Left colon (tissue), 2 donors: ENCODE measurements at regions not wholly inside any gene's neighbourhood (a gene's known extent, or its start where the extent isn't known, plus 50 kb on each side); places are given as distances from the start of the nearest gene placed in this dataset.
A peak's percentile ranks its signal among the peaks of the same experiment; 100 is the strongest.

Experiments
- ATAC-seq: fragments of 200-7000 bp; cut with Tn5 transposase; one replicate; pipeline ENCODE4 v1.9.1; 2020; ENCODE audit warnings: mild to moderate bottlenecking, moderate library complexity
- DNase-seq, 2 donors: peaks; one replicate each; pipeline ENCODE4 v3.0.0-alpha.2; 2020
- intact Hi-C, 2 donors: fragments of 100-400 bp; cut with DNase I in 1 of 2; cut with micrococcal nuclease in 1 of 2; formaldehyde crosslinking; loops; one replicate each; pipeline versions ENCODE4 v1.11.2 to v1.14.0; 2022; cut with DNase I, micrococcal nuclease
- donor health status: DM: no; HTN: no; CAD: no.
- donor health status: DM: yes; HTN: yes; CAD: no.

- ATAC-seq (no peak), DNase-seq (no peak)
These were observed 88.8 kb downstream of the KCTD12 start for GRCh38 chr13:76797361-76797760.

GRCh38 chr13:76796851-76797250, 89.4 kb downstream of the KCTD12 start:
- peak; percentile 30 for ATAC-seq
- intact Hi-C loops: no loop called here
- no peak for DNase-seq

More at GRCh38 chr13:76797361-76797760, 88.8 kb downstream of the KCTD12 start:
- intact Hi-C loops: no loop called here

GRCh38 chr13:76795701-76796695, 90.2 kb downstream of the KCTD12 start:
- DNase-seq (no peak), ATAC-seq (peak; percentile 62)
- intact Hi-C loops: no loop called here

- intact Hi-C loops: no loop called here
- peak in 1 of 2 donors; percentile 34 for DNase-seq
- no peak for ATAC-seq
These were observed 93.4 kb downstream of the KCTD12 start for GRCh38 chr13:76792731-76793347.

- ATAC-seq (no peak), DNase-seq (no peak)
- intact Hi-C loops: no loop called here
These were observed 95.0 kb downstream of the KCTD12 start for GRCh38 chr13:76790980-76791819.

- ATAC-seq (no peak), DNase-seq (no peak)
- intact Hi-C loops: no loop called here
These were observed 95.7 kb downstream of the KCTD12 start for GRCh38 chr13:76790526-76790925.

GRCh38 chr13:76783798-76784197, 102.4 kb downstream of the KCTD12 start:
- intact Hi-C loops: no loop called here
- no peak for DNase-seq
- no peak for ATAC-seq

- no peak for DNase-seq
- intact Hi-C loops: no loop called here
These were observed 107.4 kb downstream of the KCTD12 start for GRCh38 chr13:76778853-76779252.

GRCh38 chr13:76777096-76777495, 109.1 kb downstream of the KCTD12 start:
- intact Hi-C loops: no loop called here
- DNase-seq (no peak), ATAC-seq (no peak)

More at GRCh38 chr13:76778853-76779252, 107.4 kb downstream of the KCTD12 start:
- no peak for ATAC-seq

- intact Hi-C loops: no loop called here
- ATAC-seq: no peak
- DNase-seq: no peak
These were observed 111.0 kb downstream of the KCTD12 start for GRCh38 chr13:76775088-76775740.

GRCh38 chr13:76773448-76774094, 112.6 kb downstream of the KCTD12 start:
- DNase-seq (no peak), ATAC-seq (no peak)
- intact Hi-C loops: no loop called here

GRCh38 chr13:76772241-76772640, 114.0 kb downstream of the KCTD12 start:
- no peak for DNase-seq
- ATAC-seq: no peak
- intact Hi-C loops: no loop called here

GRCh38 chr13:76769271-76769791, 116.9 kb downstream of the KCTD12 start:
- intact Hi-C loops: no loop called here
- ATAC-seq (no peak), DNase-seq (no peak)

- ATAC-seq: no peak
- intact Hi-C loops: no loop called here
- DNase-seq: no peak
These were observed 117.8 kb downstream of the KCTD12 start for GRCh38 chr13:76768384-76768783.

GRCh38 chr13:76764916-76765315, 121.3 kb downstream of the KCTD12 start:
- DNase-seq (no peak), ATAC-seq (no peak)
- intact Hi-C loops: no loop called here

GRCh38 chr13:76764429-76764828, 121.8 kb downstream of the KCTD12 start:
- peak; percentile 38 for ATAC-seq
- peak; percentile 6 to 54 for DNase-seq
- intact Hi-C loops: no loop called here

- intact Hi-C loops: no loop called here
- no peak for DNase-seq
- no peak for ATAC-seq
These were observed 123.5 kb downstream of the KCTD12 start for GRCh38 chr13:76762721-76763120.

GRCh38 chr13:76759877-76760276, 126.3 kb downstream of the KCTD12 start:
- no peak for DNase-seq
- ATAC-seq: no peak
- intact Hi-C loops: no loop called here
